Activated naive CD4-positive, alpha-beta T cell treated with anti-CD3 and anti-CD28 coated beads for 36 hours (primary cell): ENCODE measurements at regions not wholly inside any gene's neighbourhood (a gene's known extent, or its start where the extent isn't known, plus 50 kb on each side); places are given as distances from the start of the nearest gene placed in this dataset.

Experiments
- CTCF ChIA-PET: fragments of 350-600 bp; sonication (Branson Sonifier 250); formaldehyde crosslinking; loops from one replicate; lab custom pipeline; 2021; ENCODE audit warnings: antibody characterized with exemption; lab: Charles Lee
- DNase-seq: peaks from one replicate; pipeline ENCODE4 v3.0.0-alpha.2; 2020
- H3K27ac Mint-ChIP-seq: one replicate; pipeline ENCODE4 v1.8.0; 2021; ENCODE audit warnings: mild to moderate bottlenecking, mixed read lengths
- H3K27me3 Mint-ChIP-seq: one replicate; pipeline ENCODE4 v1.8.0; 2021; ENCODE audit warnings: low read depth, mixed read lengths
- H3K36me3 Mint-ChIP-seq: one replicate; pipeline ENCODE4 v1.8.0; 2021; ENCODE audit warnings: low read depth, mixed read lengths
- H3K4me1 Mint-ChIP-seq: one replicate; pipeline ENCODE4 v1.8.0; 2021; ENCODE audit warnings: low read depth, mixed read lengths
- H3K4me3 Mint-ChIP-seq: one replicate; pipeline ENCODE4 v1.8.0; 2021; ENCODE audit warnings: mild to moderate bottlenecking, moderate library complexity, mixed read lengths
- H3K9me3 Mint-ChIP-seq: one replicate; pipeline ENCODE4 v1.8.0; 2021; ENCODE audit warnings: mixed read lengths
- intact Hi-C: fragments of 100-400 bp; cut with micrococcal nuclease; formaldehyde crosslinking; loops from one replicate; pipeline ENCODE4 v1.15.1; 2023

GRCh38 chr11:97345032-97345431 lies 955.2 kb downstream of the JRKL start:
- no peak overlapping the region for H3K4me3 Mint-ChIP-seq
- CTCF ChIA-PET = no interaction called here
- H3K36me3 Mint-ChIP-seq = no peaks in the 10 kb centered on the region
- no peaks in the 10 kb centered on the region for H3K4me1 Mint-ChIP-seq
- intact Hi-C loops = no loop called here
- no peaks in the 10 kb centered on the region for H3K9me3 Mint-ChIP-seq
- H3K27ac Mint-ChIP-seq = no peak overlapping the region
- H3K27me3 Mint-ChIP-seq = no peaks in the 10 kb centered on the region
- no peak for DNase-seq

GRCh38 chr11:97349201-97349600 lies 959.4 kb downstream of the JRKL start:
- no peak for DNase-seq
- H3K4me3 Mint-ChIP-seq = no peak overlapping the region
- CTCF ChIA-PET = no interaction called here
- intact Hi-C loops = no loop called here
- no peaks in the 10 kb centered on the region for H3K27me3 Mint-ChIP-seq
- H3K9me3 Mint-ChIP-seq = peaks cover 4% of the 10 kb centered on the region
- no peaks in the 10 kb centered on the region for H3K4me1 Mint-ChIP-seq
- H3K36me3 Mint-ChIP-seq = no peaks in the 10 kb centered on the region
- H3K27ac Mint-ChIP-seq = no peak overlapping the region

- peaks cover 5% of the 10 kb centered on the region for H3K9me3 Mint-ChIP-seq
- H3K4me3 Mint-ChIP-seq = no peak overlapping the region
- CTCF ChIA-PET = no interaction called here
- no peaks in the 10 kb centered on the region for H3K27me3 Mint-ChIP-seq
- DNase-seq = no peak
- H3K4me1 Mint-ChIP-seq = no peaks in the 10 kb centered on the region
- no peaks in the 10 kb centered on the region for H3K36me3 Mint-ChIP-seq
- H3K27ac Mint-ChIP-seq = no peak overlapping the region
- intact Hi-C loops = no loop called here
Measured at GRCh38 chr11:97351939-97352338, 962.1 kb downstream of the JRKL start.

- CTCF ChIA-PET = no interaction called here
- H3K4me3 Mint-ChIP-seq = no peak overlapping the region
Measured at GRCh38 chr11:97354026-97354425, 964.2 kb downstream of the JRKL start.

GRCh38 chr11:97354576-97354975 lies 964.8 kb downstream of the JRKL start:
- H3K27ac Mint-ChIP-seq = no peak overlapping the region
- no peak overlapping the region for H3K4me3 Mint-ChIP-seq
- H3K36me3 Mint-ChIP-seq = no peaks in the 10 kb centered on the region
- no peaks in the 10 kb centered on the region for H3K4me1 Mint-ChIP-seq
- no peak for DNase-seq
- CTCF ChIA-PET = no interaction called here
- intact Hi-C loops = no loop called here
- peaks cover 5% of the 10 kb centered on the region for H3K9me3 Mint-ChIP-seq
- H3K27me3 Mint-ChIP-seq = no peaks in the 10 kb centered on the region

More at GRCh38 chr11:97354026-97354425, 964.2 kb downstream of the JRKL start:
- no peaks in the 10 kb centered on the region for H3K27me3 Mint-ChIP-seq
- no peaks in the 10 kb centered on the region for H3K4me1 Mint-ChIP-seq
- DNase-seq = no peak
- H3K27ac Mint-ChIP-seq = no peak overlapping the region
- intact Hi-C loops = no loop called here
- H3K9me3 Mint-ChIP-seq = peaks cover 5% of the 10 kb centered on the region
- H3K36me3 Mint-ChIP-seq = no peaks in the 10 kb centered on the region

GRCh38 chr11:97355230-97355629 lies 965.4 kb downstream of the JRKL start:
- no peak for DNase-seq
- H3K27me3 Mint-ChIP-seq = no peaks in the 10 kb centered on the region
- CTCF ChIA-PET = no interaction called here
- intact Hi-C loops = no loop called here
- peaks cover 5% of the 10 kb centered on the region for H3K9me3 Mint-ChIP-seq
- H3K4me3 Mint-ChIP-seq = no peak overlapping the region
- no peaks in the 10 kb centered on the region for H3K4me1 Mint-ChIP-seq
- H3K36me3 Mint-ChIP-seq = no peaks in the 10 kb centered on the region
- no peak overlapping the region for H3K27ac Mint-ChIP-seq

- H3K4me1 Mint-ChIP-seq = no peaks in the 10 kb centered on the region
- H3K9me3 Mint-ChIP-seq = peaks cover 1% of the 10 kb centered on the region
- no peak overlapping the region for H3K27ac Mint-ChIP-seq
- no peak for DNase-seq
- intact Hi-C loops = no loop called here
- CTCF ChIA-PET = no interaction called here
- no peak overlapping the region for H3K4me3 Mint-ChIP-seq
- H3K36me3 Mint-ChIP-seq = no peaks in the 10 kb centered on the region
- H3K27me3 Mint-ChIP-seq = no peaks in the 10 kb centered on the region
Measured at GRCh38 chr11:97356144-97356543, 966.3 kb downstream of the JRKL start.

GRCh38 chr11:97359016-97359415 lies 969.2 kb downstream of the JRKL start:
- CTCF ChIA-PET = no interaction called here
- Mint-ChIP-seq H3K36me3 (no peaks in the 10 kb centered on the region), H3K9me3 (peaks cover 1% of the 10 kb centered on the region), H3K27ac (no peak overlapping the region), H3K4me1 (no peaks in the 10 kb centered on the region), H3K27me3 (no peaks in the 10 kb centered on the region), H3K4me3 (no peak overlapping the region)
- intact Hi-C loops = no loop called here
- DNase-seq = no peak

GRCh38 chr11:97361812-97362378 lies 972.1 kb downstream of the JRKL start:
- no peaks in the 10 kb centered on the region for H3K4me1 Mint-ChIP-seq
- H3K27ac Mint-ChIP-seq = no peak overlapping the region
- H3K27me3 Mint-ChIP-seq = no peaks in the 10 kb centered on the region
- DNase-seq = no peak
- peaks cover 14% of the 10 kb centered on the region for H3K9me3 Mint-ChIP-seq
- intact Hi-C loops = no loop called here
- CTCF ChIA-PET = no interaction called here
- no peak overlapping the region for H3K4me3 Mint-ChIP-seq
- no peaks in the 10 kb centered on the region for H3K36me3 Mint-ChIP-seq

- no peak for DNase-seq
- CTCF ChIA-PET = no interaction called here
- intact Hi-C loops = no loop called here
- no peak overlapping the region for H3K4me3 Mint-ChIP-seq
- H3K4me1 Mint-ChIP-seq = no peaks in the 10 kb centered on the region
- no peaks in the 10 kb centered on the region for H3K36me3 Mint-ChIP-seq
- H3K27ac Mint-ChIP-seq = no peak overlapping the region
- H3K27me3 Mint-ChIP-seq = no peaks in the 10 kb centered on the region
- H3K9me3 Mint-ChIP-seq = peaks cover 17% of the 10 kb centered on the region
Measured at GRCh38 chr11:97363331-97363730, 973.5 kb downstream of the JRKL start.

GRCh38 chr11:97364047-97364446 lies 974.2 kb downstream of the JRKL start:
- Mint-ChIP-seq H3K4me3 (no peak overlapping the region), H3K9me3 (peaks cover 17% of the 10 kb centered on the region), H3K4me1 (no peaks in the 10 kb centered on the region), H3K27me3 (no peaks in the 10 kb centered on the region), H3K27ac (no peak overlapping the region), H3K36me3 (no peaks in the 10 kb centered on the region)
- CTCF ChIA-PET = no interaction called here
- intact Hi-C loops = no loop called here
- DNase-seq = no peak

GRCh38 chr11:97367406-97368083 lies 977.7 kb downstream of the JRKL start:
- Mint-ChIP-seq H3K4me1 (no peaks in the 10 kb centered on the region), H3K9me3 (peaks cover 20% of the 10 kb centered on the region), H3K27me3 (no peaks in the 10 kb centered on the region), H3K36me3 (no peaks in the 10 kb centered on the region), H3K27ac (no peak overlapping the region), H3K4me3 (no peak overlapping the region)
- DNase-seq = no peak
- CTCF ChIA-PET = no interaction called here
- intact Hi-C loops = no loop called here

GRCh38 chr11:97389270-97389669 lies 999.5 kb downstream of the JRKL start:
- Mint-ChIP-seq H3K27ac (no peak overlapping the region), H3K36me3 (no peaks in the 10 kb centered on the region), H3K4me1 (no peaks in the 10 kb centered on the region), H3K4me3 (no peak overlapping the region), H3K9me3 (peaks cover 7% of the 10 kb centered on the region), H3K27me3 (no peaks in the 10 kb centered on the region)
- intact Hi-C loops = no loop called here
- no peak for DNase-seq
- CTCF ChIA-PET = no interaction called here
